OCI-LY3 (cell line): ENCODE measurements at regions not wholly inside any gene's neighbourhood (a gene's known extent, or its start where the extent isn't known, plus 50 kb on each side); places are given as distances from the start of the nearest gene placed in this dataset.

ENCODE experiments used
- H2AFZ ChIP-seq: fragments of 200-600, 300-600 bp; shearing (Covaris generic); 2 replicates; pipeline ENCODE4 v1.6.0; 2014; ENCODE audit warnings: antibody characterized with exemption, low read depth, low read length
- H3K27ac ChIP-seq: fragments of 200-600, 300-600 bp; sonication (generic); 2 replicates; pipeline ENCODE4 v1.5.1; 2014; ENCODE audit warnings: mild to moderate bottlenecking, low read length, moderate library complexity, mixed read lengths
- H3K27me3 ChIP-seq: fragments of 200-600, 300-600 bp; sonication (generic); 2 replicates; pipeline ENCODE4 v1.6.1; 2014; ENCODE audit warnings: low read depth, low read length, mixed read lengths
- H3K36me3 ChIP-seq: fragments of 200-600, 300-600 bp; sonication (generic); replicated peaks from 2 replicates; pipeline ENCODE3; 2014; ENCODE audit warnings: low read depth, low read length, mixed read lengths
- H3K4me1 ChIP-seq: fragments of 300-600, 200-600 bp; sonication (generic); 2 replicates; pipeline ENCODE4 v1.6.1; 2014; ENCODE audit warnings: low read length, mixed read lengths
- H3K4me2 ChIP-seq: fragments of 200-600, 300-600 bp; sonication (generic); 2 replicates; pipeline ENCODE4 v1.6.1; 2014; ENCODE audit warnings: low read length, mixed read lengths
- H3K4me3 ChIP-seq: fragments of 300-600, 200-600 bp; sonication (generic); 2 replicates; pipeline ENCODE4 v1.5.1; 2014; ENCODE audit warnings: antibody characterized with exemption, mild to moderate bottlenecking, low read length, moderate library complexity
- H3K79me2 ChIP-seq: fragments of 300-600, 200-600 bp; shearing (Covaris generic); 2 replicates; pipeline ENCODE4 v1.6.1; 2014; ENCODE audit warnings: mild to moderate bottlenecking, low read length, mixed read lengths
- H3K9ac ChIP-seq: fragments of 300-600, 200-600 bp; shearing (Covaris generic); 2 replicates; pipeline ENCODE4 v1.6.0; 2014; ENCODE audit warnings: mild to moderate bottlenecking, low read length, moderate library complexity
- H3K9me3 ChIP-seq: fragments of 200-600, 300-600 bp; shearing (Covaris generic); 2 replicates; pipeline ENCODE4 v1.6.1; 2014; ENCODE audit warnings: low read length, mixed read lengths; ENCODE audit not compliant: insufficient read depth
- H4K20me1 ChIP-seq: fragments of 200-600, 300-600 bp; sonication (generic); 2 replicates; pipeline ENCODE4 v1.6.1; 2016; ENCODE audit warnings: low read length, mixed read lengths; ENCODE audit not compliant: insufficient read depth
- CTCF ChIP-seq: fragments of 200-600, 300-600 bp; sonication (generic); IDR thresholded peaks from 2 replicates; pipeline ENCODE4 v1.5.1; 2014; ENCODE audit warnings: antibody characterized with exemption, low read length, low read depth
- EZH2phosphoT487 ChIP-seq: fragments of 200-600 bp; shearing (Covaris generic); IDR thresholded peaks from 2 replicates; pipeline ENCODE4 v1.6.1; 2018; ENCODE audit warnings: antibody characterized with exemption, mixed run types, low read depth

- Histone ChIP-seq H3K36me3 (no peaks in the 10 kb centered on the region), H3K27ac (no peak overlapping the region), H3K4me2 (no peak overlapping the region), H3K4me1 (no peaks in the 10 kb centered on the region), H3K9me3 (no peaks in the 10 kb centered on the region), H3K4me3 (no peak overlapping the region), H4K20me1 (no peaks in the 10 kb centered on the region), H3K9ac (no peak overlapping the region), H3K79me2 (no peaks in the 10 kb centered on the region), H3K27me3 (no peaks in the 10 kb centered on the region), H2AFZ (no peak overlapping the region)
- TF ChIP-seq EZH2phosphoT487 (no peak), CTCF (no peak)
Measured at GRCh38 chr1:14031461-14031860, 331.5 kb downstream of the PRDM2 start.

- Histone ChIP-seq H3K9ac (no peak overlapping the region), H3K79me2 (no peaks in the 10 kb centered on the region), H3K9me3 (no peaks in the 10 kb centered on the region), H3K4me3 (no peak overlapping the region), H3K27ac (no peak overlapping the region), H4K20me1 (no peaks in the 10 kb centered on the region), H3K27me3 (no peaks in the 10 kb centered on the region), H2AFZ (no peak overlapping the region), H3K4me1 (no peaks in the 10 kb centered on the region), H3K4me2 (no peak overlapping the region), H3K36me3 (no peaks in the 10 kb centered on the region)
- no peak for TF ChIP-seq EZH2phosphoT487
Measured at GRCh38 chr1:14034506-14034905, 334.5 kb downstream of the PRDM2 start.

GRCh38 chr1:14037101-14037847 is 337.3 kb downstream of the PRDM2 start:
- H3K9ac ChIP-seq = no peak overlapping the region
- no peak overlapping the region for H2AFZ ChIP-seq
- H3K4me3 ChIP-seq = no peak overlapping the region
- H3K36me3 ChIP-seq = no peaks in the 10 kb centered on the region
- H3K79me2 ChIP-seq = no peaks in the 10 kb centered on the region
- no peak for TF ChIP-seq EZH2phosphoT487
- TF ChIP-seq CTCF = no peak
- no peaks in the 10 kb centered on the region for H4K20me1 ChIP-seq
- no peaks in the 10 kb centered on the region for H3K27me3 ChIP-seq
- no peak overlapping the region for H3K27ac ChIP-seq
- no peaks in the 10 kb centered on the region for H3K4me1 ChIP-seq
- H3K9me3 ChIP-seq = no peaks in the 10 kb centered on the region
- H3K4me2 ChIP-seq = no peak overlapping the region

GRCh38 chr1:14039582-14040430 is 339.8 kb downstream of the PRDM2 start:
- Histone ChIP-seq H3K36me3 (no peaks in the 10 kb centered on the region), H3K4me3 (no peak overlapping the region), H2AFZ (no peak overlapping the region), H3K4me1 (no peaks in the 10 kb centered on the region), H3K27ac (no peak overlapping the region), H3K9ac (no peak overlapping the region), H3K9me3 (no peaks in the 10 kb centered on the region), H4K20me1 (no peaks in the 10 kb centered on the region), H3K79me2 (no peaks in the 10 kb centered on the region), H3K4me2 (no peak overlapping the region), H3K27me3 (no peaks in the 10 kb centered on the region)
- TF ChIP-seq EZH2phosphoT487 (no peak), CTCF (no peak)
